WTC11 (cell line): ENCODE measurements at regions not wholly inside any gene's neighbourhood (a gene's known extent, or its start where the extent isn't known, plus 50 kb on each side); places are given as distances from the start of the nearest gene placed in this dataset.

Experiments
- ATAC-seq: fragments of 200-7000 bp; cut with Tn5 transposase; 2 replicates; pipeline ENCODE4 v1.10.0; 2021; ENCODE audit warnings: mild to moderate bottlenecking, moderate library complexity
- CTCF ChIA-PET: fragments of 300-600 bp; sonication (Branson Sonifier 250); formaldehyde crosslinking; loops from one replicate; lab custom pipeline; 2021; ENCODE audit warnings: antibody characterized with exemption; lab: Charles Lee
- POLR2A ChIA-PET: fragments of 350-600 bp; sonication (Branson Sonifier 250); formaldehyde crosslinking; loops from one replicate; lab custom pipeline; 2021; ENCODE audit warnings: antibody characterized with exemption; lab: Charles Lee
- DNase-seq: peaks from one replicate; pipeline ENCODE4 v3.0.0; 2021; ENCODE audit warnings: low spot score
- H3K27ac Mint-ChIP-seq: 2 replicates; pipeline ENCODE4 v1.8.0; 2021; ENCODE audit warnings: mixed read lengths
- H3K27me3 Mint-ChIP-seq: 2 replicates; pipeline ENCODE4 v1.8.0; 2021; ENCODE audit warnings: low read depth, mild to moderate bottlenecking, moderate library complexity, mixed read lengths
- H3K36me3 Mint-ChIP-seq: 2 replicates; pipeline ENCODE4 v1.8.0; 2021; ENCODE audit warnings: mixed read lengths
- H3K4me1 Mint-ChIP-seq: 2 replicates; pipeline ENCODE4 v1.8.0; 2022; ENCODE audit warnings: mixed read lengths
- H3K4me3 Mint-ChIP-seq: 2 replicates; pipeline ENCODE4 v1.8.0; 2021; ENCODE audit warnings: mild to moderate bottlenecking, moderate library complexity, mixed read lengths
- H3K9me3 Mint-ChIP-seq: 2 replicates; pipeline ENCODE4 v1.8.0; 2021; ENCODE audit warnings: mixed read lengths
- ERG ChIP-seq: fragments of 250-450 bp; sonication (Bioruptor Pico); IDR thresholded peaks from 2 replicates; pipeline ENCODE4 v1.8.0; 2021; ENCODE audit warnings: mild to moderate bottlenecking
- ETV6 ChIP-seq: sonication (generic); formaldehyde crosslinking; IDR thresholded peaks from 2 replicates; pipeline ENCODE4 v1.8.1; 2022; ENCODE audit warnings: mild to moderate bottlenecking, missing genetic modification reagents
- GTF2I ChIP-seq: fragments of 250-450 bp; sonication (Bioruptor Pico); conservative IDR thresholded peaks from 2 replicates; pipeline ENCODE4 v1.4.0; 2021; ENCODE audit warnings: mild to moderate bottlenecking
- HMGXB4 ChIP-seq: sonication (generic); formaldehyde crosslinking; IDR thresholded peaks from 2 replicates; pipeline ENCODE4 v1.8.1; 2023; ENCODE audit warnings: mild to moderate bottlenecking, moderate library complexity, missing genetic modification reagents
- MXD4 ChIP-seq: fragments of 250-450 bp; sonication (Bioruptor Pico); IDR thresholded peaks from 2 replicates; pipeline ENCODE4 v1.8.0; 2021; ENCODE audit warnings: mild to moderate bottlenecking, moderate library complexity, borderline replicate concordance
- NFATC4 ChIP-seq: fragments of 250-450 bp; sonication (Bioruptor Pico); IDR thresholded peaks from 2 replicates; pipeline ENCODE4 v1.9.0; 2021; ENCODE audit warnings: mild to moderate bottlenecking
- OVOL2 ChIP-seq: fragments of 250-450 bp; sonication (Bioruptor Pico); IDR thresholded peaks from 2 replicates; pipeline ENCODE4 v1.9.0; 2021; ENCODE audit warnings: mild to moderate bottlenecking, borderline replicate concordance
- PRDM15 ChIP-seq: sonication (generic); formaldehyde crosslinking; IDR thresholded peaks from 2 replicates; pipeline ENCODE4 v1.8.0; 2022; ENCODE audit warnings: missing genetic modification reagents
- PREB ChIP-seq: sonication (generic); formaldehyde crosslinking; IDR thresholded peaks from 2 replicates; pipeline ENCODE4 v1.8.1; 2022; ENCODE audit warnings: mild to moderate bottlenecking, missing genetic modification reagents, moderate library complexity, borderline replicate concordance
- RORB ChIP-seq: fragments of 250-450 bp; sonication (Bioruptor Pico); IDR thresholded peaks from 2 replicates; pipeline ENCODE4 v1.9.0; 2021; ENCODE audit warnings: mild to moderate bottlenecking
- SP1 ChIP-seq: sonication (generic); formaldehyde crosslinking; conservative IDR thresholded peaks from 2 replicates; pipeline ENCODE4 v1.8.1; 2022; ENCODE audit warnings: missing genetic modification reagents
- TCF7 ChIP-seq: sonication (generic); formaldehyde crosslinking; IDR thresholded peaks from 2 replicates; pipeline ENCODE4 v1.8.0; 2022; ENCODE audit warnings: mild to moderate bottlenecking, low read depth, missing genetic modification reagents, moderate library complexity
- TEAD4 ChIP-seq: sonication (generic); formaldehyde crosslinking; IDR thresholded peaks from 2 replicates; pipeline ENCODE4 v1.8.0; 2022; ENCODE audit warnings: mild to moderate bottlenecking, missing genetic modification reagents
- USF1 ChIP-seq: sonication (generic); formaldehyde crosslinking; IDR thresholded peaks from 2 replicates; pipeline ENCODE4 v1.8.0; 2022; ENCODE audit warnings: mild to moderate bottlenecking, missing genetic modification reagents
- ZBTB43 ChIP-seq: sonication (generic); formaldehyde crosslinking; IDR thresholded peaks from 2 replicates; pipeline ENCODE4 v1.8.1; 2023; ENCODE audit warnings: mild to moderate bottlenecking, missing genetic modification reagents
- ZNF263 ChIP-seq: sonication (generic); formaldehyde crosslinking; IDR thresholded peaks from 2 replicates; pipeline ENCODE4 v1.8.1; 2022; ENCODE audit warnings: low read depth, mild to moderate bottlenecking, moderate library complexity, missing genetic modification reagents
- ZNF423 ChIP-seq: fragments of 250-450 bp; sonication (Bioruptor Pico); IDR thresholded peaks from 2 replicates; pipeline ENCODE4 v2.1.2; 2022; ENCODE audit warnings: mild to moderate bottlenecking, moderate library complexity
- ZNF532 ChIP-seq: fragments of 250-450 bp; sonication (Bioruptor Pico); IDR thresholded peaks from 2 replicates; pipeline ENCODE4 v1.9.0; 2021; ENCODE audit warnings: mild to moderate bottlenecking, borderline replicate concordance

- H3K36me3 Mint-ChIP-seq = no peaks in the 10 kb centered on the region
- DNase-seq (no peak), ATAC-seq (no peak)
- H3K4me1 Mint-ChIP-seq = peaks cover 21% of the 10 kb centered on the region
- ChIA-PET POLR2A (interaction anchor here (0.5 to 0.6 kb wide), 2 partner anchors 10 to 11 kb away, joined by 3 to 5 read pairs; no protein-coding TSS in a partner anchor), CTCF (no interaction called here)
- H3K27ac Mint-ChIP-seq = no peak overlapping the region
- H3K4me3 Mint-ChIP-seq = no peak overlapping the region
- TF ChIP-seq TCF7 (CRISPR knock-in tag) (no peak), ERG (CRISPR knock-in tag) (no peak), TEAD4 (CRISPR knock-in tag) (no peak), SP1 (no peak), ZNF532 (no peak), PRDM15 (CRISPR knock-in tag) (no peak), MXD4 (CRISPR knock-in tag) (no peak)
- H3K9me3 Mint-ChIP-seq = 0 out of 2 replicates have a peak, but pooled peaks cover 4% of the 10 kb centered on the region
- no peaks in the 10 kb centered on the region for H3K27me3 Mint-ChIP-seq
Observed at GRCh38 chr6:113651920-113652319, 205.2 kb upstream of the MARCKS start.

- Mint-ChIP-seq H3K4me1 (peaks cover 21% of the 10 kb centered on the region), H3K36me3 (no peaks in the 10 kb centered on the region), H3K4me3 (no peak overlapping the region)
Observed at GRCh38 chr6:113653275-113653674, 203.9 kb upstream of the MARCKS start.

More at GRCh38 chr6:113653275-113653674, 203.9 kb upstream of the MARCKS start:
- POLR2A ChIA-PET = no interaction called here
- Mint-ChIP-seq H3K27ac (no peak overlapping the region), H3K9me3 (no peaks in the 10 kb centered on the region), H3K27me3 (no peaks in the 10 kb centered on the region)
- no peak for DNase-seq
- CTCF ChIA-PET = no interaction called here
- TF ChIP-seq ERG (CRISPR knock-in tag) (no peak), ETV6 (CRISPR knock-in tag) (no peak), HMGXB4 (CRISPR knock-in tag) (no peak), NFATC4 (CRISPR knock-in tag) (no peak), PREB (CRISPR knock-in tag) (no peak), GTF2I (no peak), USF1 (CRISPR knock-in tag) (no peak), OVOL2 (CRISPR knock-in tag) (no peak), RORB (CRISPR knock-in tag) (no peak), ZNF263 (CRISPR knock-in tag) (no peak), ZNF423 (no peak), ZBTB43 (CRISPR knock-in tag) (no peak)
- TF ChIP-seq, all 79 proteins: peak for 0
- no peak for ATAC-seq
